WTC11 (cell line): ENCODE measurements at regions not wholly inside any gene's neighbourhood (a gene's known extent, or its start where the extent isn't known, plus 50 kb on each side); places are given as distances from the start of the nearest gene placed in this dataset.

Experiments
- ATAC-seq: fragments of 200-7000 bp; cut with Tn5 transposase; 2 replicates; pipeline ENCODE4 v1.10.0; 2021; ENCODE audit warnings: mild to moderate bottlenecking, moderate library complexity
- CTCF ChIA-PET: fragments of 300-600 bp; sonication (Branson Sonifier 250); formaldehyde crosslinking; loops from one replicate; lab custom pipeline; 2021; ENCODE audit warnings: antibody characterized with exemption; lab: Charles Lee
- POLR2A ChIA-PET: fragments of 350-600 bp; sonication (Branson Sonifier 250); formaldehyde crosslinking; loops from one replicate; lab custom pipeline; 2021; ENCODE audit warnings: antibody characterized with exemption; lab: Charles Lee
- DNase-seq: peaks from one replicate; pipeline ENCODE4 v3.0.0; 2021; ENCODE audit warnings: low spot score
- H3K27ac Mint-ChIP-seq: 2 replicates; pipeline ENCODE4 v1.8.0; 2021; ENCODE audit warnings: mixed read lengths
- H3K27me3 Mint-ChIP-seq: 2 replicates; pipeline ENCODE4 v1.8.0; 2021; ENCODE audit warnings: low read depth, mild to moderate bottlenecking, moderate library complexity, mixed read lengths
- H3K36me3 Mint-ChIP-seq: 2 replicates; pipeline ENCODE4 v1.8.0; 2021; ENCODE audit warnings: mixed read lengths
- H3K4me1 Mint-ChIP-seq: 2 replicates; pipeline ENCODE4 v1.8.0; 2022; ENCODE audit warnings: mixed read lengths
- H3K4me3 Mint-ChIP-seq: 2 replicates; pipeline ENCODE4 v1.8.0; 2021; ENCODE audit warnings: mild to moderate bottlenecking, moderate library complexity, mixed read lengths
- H3K9me3 Mint-ChIP-seq: 2 replicates; pipeline ENCODE4 v1.8.0; 2021; ENCODE audit warnings: mixed read lengths
- AR ChIP-seq: fragments of 250-450 bp; sonication (Bioruptor Pico); IDR thresholded peaks from 2 replicates; pipeline ENCODE4 v1.9.0; 2021; ENCODE audit warnings: mild to moderate bottlenecking
- ARID4B ChIP-seq: sonication (generic); formaldehyde crosslinking; IDR thresholded peaks from 2 replicates; pipeline ENCODE4 v1.8.0; 2023; ENCODE audit warnings: missing genetic modification reagents, mild to moderate bottlenecking, borderline replicate concordance
- CREM ChIP-seq: sonication (generic); formaldehyde crosslinking; IDR thresholded peaks from 2 replicates; pipeline ENCODE4 v1.8.1; 2022; ENCODE audit warnings: mild to moderate bottlenecking, missing genetic modification reagents, moderate library complexity
- E2F4 ChIP-seq: sonication (generic); formaldehyde crosslinking; IDR thresholded peaks from 2 replicates; pipeline ENCODE4 v1.8.1; 2022; ENCODE audit warnings: low read depth, mild to moderate bottlenecking, moderate library complexity, missing genetic modification reagents, borderline replicate concordance
- E2F5 ChIP-seq: sonication (generic); formaldehyde crosslinking; IDR thresholded peaks from 2 replicates; pipeline ENCODE4 v1.8.1; 2022; ENCODE audit warnings: mild to moderate bottlenecking, moderate library complexity, missing genetic modification reagents
- ESRRA ChIP-seq: sonication (generic); formaldehyde crosslinking; IDR thresholded peaks from 2 replicates; pipeline ENCODE4 v1.8.1; 2022; ENCODE audit warnings: mild to moderate bottlenecking, missing genetic modification reagents, borderline replicate concordance
- FOXJ3 ChIP-seq: sonication (generic); formaldehyde crosslinking; IDR thresholded peaks from 2 replicates; pipeline ENCODE4 v1.9.0; 2021; ENCODE audit warnings: missing genetic modification reagents, mild to moderate bottlenecking, borderline replicate concordance
- GRHL2 ChIP-seq: fragments of 250-450 bp; sonication (Bioruptor Pico); IDR thresholded peaks from 2 replicates; pipeline ENCODE4 v1.8.0; 2022; ENCODE audit warnings: mild to moderate bottlenecking, moderate library complexity; ENCODE audit not compliant: insufficient replicate concordance, severe bottlenecking
- SP1 ChIP-seq: sonication (generic); formaldehyde crosslinking; conservative IDR thresholded peaks from 2 replicates; pipeline ENCODE4 v1.8.1; 2022; ENCODE audit warnings: missing genetic modification reagents
- TCF7 ChIP-seq: sonication (generic); formaldehyde crosslinking; IDR thresholded peaks from 2 replicates; pipeline ENCODE4 v1.8.0; 2022; ENCODE audit warnings: mild to moderate bottlenecking, low read depth, missing genetic modification reagents, moderate library complexity
- USF1 ChIP-seq: sonication (generic); formaldehyde crosslinking; IDR thresholded peaks from 2 replicates; pipeline ENCODE4 v1.8.0; 2022; ENCODE audit warnings: mild to moderate bottlenecking, missing genetic modification reagents
- USF2 ChIP-seq: sonication (generic); formaldehyde crosslinking; IDR thresholded peaks from 2 replicates; pipeline ENCODE4 v1.8.1; 2023; ENCODE audit warnings: mild to moderate bottlenecking, missing genetic modification reagents, moderate library complexity
- ZNF425 ChIP-seq: fragments of 250-450 bp; sonication (Bioruptor Pico); conservative IDR thresholded peaks from 2 replicates; pipeline ENCODE4 v1.9.0; 2021; ENCODE audit warnings: mild to moderate bottlenecking

GRCh38 chr10:42977032-42977416, 99.8 kb upstream of the RET start:
- TF ChIP-seq TCF7 (CRISPR knock-in tag): no peak
- TF ChIP-seq E2F4: no peak
- no peak for TF ChIP-seq E2F5 (CRISPR knock-in tag)
- no peak for TF ChIP-seq ZNF425
- TF ChIP-seq SP1 (CRISPR knock-in tag): no peak
- no peak for TF ChIP-seq FOXJ3 (CRISPR knock-in tag)
- no peak for TF ChIP-seq CREM (CRISPR knock-in tag)
- TF ChIP-seq GRHL2: no peak
- TF ChIP-seq ESRRA: no peak
- TF ChIP-seq USF1 (CRISPR knock-in tag): no peak
- no peak for TF ChIP-seq ARID4B (CRISPR knock-in tag)
- TF ChIP-seq USF2 (CRISPR knock-in tag): no peak
- TF ChIP-seq AR (CRISPR knock-in tag): no peak
- ChIA-PET CTCF (no interaction called here), POLR2A (no interaction called here)
- H3K4me3 Mint-ChIP-seq: no peak overlapping the region
- H3K27me3 Mint-ChIP-seq: no peaks in the 10 kb centered on the region
- H3K36me3 Mint-ChIP-seq: no peaks in the 10 kb centered on the region
- peaks cover 8% of the 10 kb centered on the region for H3K4me1 Mint-ChIP-seq
- ATAC-seq: no peak
- no peak overlapping the region for H3K27ac Mint-ChIP-seq
- no peaks in the 10 kb centered on the region for H3K9me3 Mint-ChIP-seq
- no peak for DNase-seq
